Stimulated activated memory B cell treated with anti-CD40 and anti-IgM and Interleukin-4, amounts not matched to agents 10 μg/mL and 1 μg/mL and 100 μg/mL, for 72 hours (primary cell): ENCODE measurements at regions not wholly inside any gene's neighbourhood (a gene's known extent, or its start where the extent isn't known, plus 50 kb on each side); places are given as distances from the start of the nearest gene placed in this dataset.
A peak's percentile ranks its signal among the peaks of the same experiment; 100 is the strongest.

ENCODE experiments used
- ATAC-seq: fragments of 150-1000 bp; cut with Tn5 transposase; 2 replicates; pipeline ENCODE4 v1.10.0; 2021
- H3K27ac Mint-ChIP-seq: one replicate; pipeline ENCODE4 v1.8.0; 2022; ENCODE audit warnings: mild to moderate bottlenecking, mixed read lengths
- H3K27me3 Mint-ChIP-seq: one replicate; pipeline ENCODE4 v1.8.0; 2022; ENCODE audit warnings: mixed read lengths
- H3K36me3 Mint-ChIP-seq: one replicate; pipeline ENCODE4 v1.8.0; 2022; ENCODE audit warnings: mixed read lengths
- H3K4me1 Mint-ChIP-seq: one replicate; pipeline ENCODE4 v1.8.0; 2022; ENCODE audit warnings: mixed read lengths
- H3K4me3 Mint-ChIP-seq: one replicate; pipeline ENCODE4 v1.8.0; 2022; ENCODE audit warnings: mild to moderate bottlenecking, moderate library complexity, mixed read lengths
- H3K9me3 Mint-ChIP-seq: one replicate; pipeline ENCODE4 v1.8.0; 2022; ENCODE audit warnings: mixed read lengths

DNA sequence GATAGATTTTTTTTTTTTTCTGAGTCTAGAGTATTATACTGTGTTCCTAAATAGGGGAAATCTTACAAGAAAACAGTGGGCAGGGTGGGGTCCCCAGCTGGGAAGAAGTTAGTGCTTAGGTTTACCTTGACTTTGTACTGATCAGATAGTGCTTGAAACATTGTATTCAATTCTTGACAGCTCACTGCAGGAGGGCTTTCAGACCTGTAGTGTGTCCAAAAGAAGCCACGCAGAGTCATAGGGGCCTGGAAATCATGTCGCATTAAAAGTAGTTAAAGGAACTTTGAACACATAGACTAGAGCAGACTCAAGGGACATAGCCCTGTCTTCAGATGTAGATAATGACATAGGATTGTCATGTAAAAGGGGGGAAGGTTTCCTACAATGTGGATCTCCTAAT, 215.4 kb upstream of the NR4A3 start:
- peak overlapping the region; percentile 84 for H3K27ac Mint-ChIP-seq
- H3K4me1 Mint-ChIP-seq: peaks cover 44% of the 10 kb centered on the region
- H3K27me3 Mint-ChIP-seq: peaks cover 7% of the 10 kb centered on the region
- peaks cover 5% of the 10 kb centered on the region for H3K9me3 Mint-ChIP-seq
- ATAC-seq: no peak
- H3K4me3 Mint-ChIP-seq: no peak overlapping the region
- peaks cover 19% of the 10 kb centered on the region for H3K36me3 Mint-ChIP-seq

- Mint-ChIP-seq H3K4me3 (no peak overlapping the region), H3K9me3 (peaks cover 5% of the 10 kb centered on the region), H3K27ac (peak overlapping the region; percentile 84), H3K4me1 (peaks cover 42% of the 10 kb centered on the region), H3K36me3 (peaks cover 20% of the 10 kb centered on the region), H3K27me3 (peaks cover 10% of the 10 kb centered on the region)
- ATAC-seq: no peak
These were observed 214.7 kb upstream of the NR4A3 start for GRCh38 chr9:99606957-99607356.

- Mint-ChIP-seq H3K4me3 (peak overlapping the region; percentile 40), H3K27me3 (peaks cover 10% of the 10 kb centered on the region), H3K9me3 (peaks cover 2% of the 10 kb centered on the region), H3K27ac (peak overlapping the region; percentile 84), H3K4me1 (peaks cover 32% of the 10 kb centered on the region), H3K36me3 (peaks cover 14% of the 10 kb centered on the region)
- peak; percentile 62 for ATAC-seq
These were observed 213.7 kb upstream of the NR4A3 start for GRCh38 chr9:99607842-99608448.

DNA sequence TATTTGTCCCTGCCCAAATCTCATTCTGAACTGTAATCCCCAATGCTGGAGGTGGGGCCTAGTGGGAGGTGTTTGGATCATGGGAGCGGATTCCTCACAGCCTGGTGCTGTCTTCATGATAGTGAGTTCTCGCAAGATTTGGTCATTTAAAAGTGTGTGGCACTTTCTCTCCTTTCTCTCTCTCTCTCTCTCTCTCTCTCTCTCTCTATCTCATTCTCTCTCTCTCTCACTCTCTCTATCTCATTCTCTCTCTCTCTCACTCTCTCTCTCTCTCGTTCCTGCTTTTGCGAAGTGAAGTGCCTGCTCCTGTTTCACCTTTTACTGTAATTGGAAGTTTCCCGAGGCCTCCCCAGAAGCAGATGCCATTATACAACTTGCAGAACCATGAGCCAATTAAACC, 207.3 kb upstream of the NR4A3 start:
- H3K9me3 Mint-ChIP-seq: peaks cover 7% of the 10 kb centered on the region
- ATAC-seq: no peak
- no peak overlapping the region for H3K27ac Mint-ChIP-seq
- H3K27me3 Mint-ChIP-seq: peaks cover 10% of the 10 kb centered on the region
- peaks cover 13% of the 10 kb centered on the region for H3K36me3 Mint-ChIP-seq
- no peak overlapping the region for H3K4me3 Mint-ChIP-seq
- H3K4me1 Mint-ChIP-seq: no peaks in the 10 kb centered on the region

DNA sequence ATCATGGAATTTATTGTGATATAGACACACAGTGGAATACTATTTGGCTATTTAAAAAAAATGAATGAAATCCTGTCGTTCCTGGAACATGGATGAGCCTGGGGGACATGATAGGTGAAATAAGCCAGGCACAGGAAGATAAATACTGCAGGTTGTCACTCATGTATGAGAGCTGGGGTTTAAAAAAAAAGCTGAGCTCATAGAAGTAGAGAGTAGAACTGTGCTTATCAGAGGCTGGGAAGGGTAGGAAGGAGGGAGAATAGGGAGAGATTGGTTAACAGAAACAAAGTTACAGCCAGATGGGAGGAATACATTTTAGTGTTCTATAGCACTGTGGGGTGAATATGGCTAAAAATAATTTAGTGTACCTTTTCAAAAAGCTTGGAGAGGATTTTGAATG, 200.6 kb upstream of the NR4A3 start:
- peak overlapping the region; percentile 91 for H3K27ac Mint-ChIP-seq
- H3K9me3 Mint-ChIP-seq: peaks cover 8% of the 10 kb centered on the region
- no peak for ATAC-seq
- peaks cover 33% of the 10 kb centered on the region for H3K4me1 Mint-ChIP-seq
- H3K27me3 Mint-ChIP-seq: no peaks in the 10 kb centered on the region
- H3K4me3 Mint-ChIP-seq: no peak overlapping the region
- H3K36me3 Mint-ChIP-seq: peaks cover 9% of the 10 kb centered on the region

GRCh38 chr9:99622679-99623078, 199.0 kb upstream of the NR4A3 start:
- peaks cover 14% of the 10 kb centered on the region for H3K36me3 Mint-ChIP-seq
- no peak overlapping the region for H3K4me3 Mint-ChIP-seq
- peak overlapping the region; percentile 91 for H3K27ac Mint-ChIP-seq
- no peak for ATAC-seq
- H3K9me3 Mint-ChIP-seq: peaks cover 9% of the 10 kb centered on the region
- H3K4me1 Mint-ChIP-seq: peaks cover 47% of the 10 kb centered on the region
- H3K27me3 Mint-ChIP-seq: no peaks in the 10 kb centered on the region

- Mint-ChIP-seq H3K4me1 (peaks cover 59% of the 10 kb centered on the region), H3K4me3 (no peak overlapping the region), H3K9me3 (peaks cover 6% of the 10 kb centered on the region), H3K27me3 (no peaks in the 10 kb centered on the region), H3K27ac (peak overlapping the region; percentile 96), H3K36me3 (peaks cover 14% of the 10 kb centered on the region)
- ATAC-seq: peak; percentile 88
These were observed 197.8 kb upstream of the NR4A3 start for GRCh38 chr9:99623780-99624364.

DNA sequence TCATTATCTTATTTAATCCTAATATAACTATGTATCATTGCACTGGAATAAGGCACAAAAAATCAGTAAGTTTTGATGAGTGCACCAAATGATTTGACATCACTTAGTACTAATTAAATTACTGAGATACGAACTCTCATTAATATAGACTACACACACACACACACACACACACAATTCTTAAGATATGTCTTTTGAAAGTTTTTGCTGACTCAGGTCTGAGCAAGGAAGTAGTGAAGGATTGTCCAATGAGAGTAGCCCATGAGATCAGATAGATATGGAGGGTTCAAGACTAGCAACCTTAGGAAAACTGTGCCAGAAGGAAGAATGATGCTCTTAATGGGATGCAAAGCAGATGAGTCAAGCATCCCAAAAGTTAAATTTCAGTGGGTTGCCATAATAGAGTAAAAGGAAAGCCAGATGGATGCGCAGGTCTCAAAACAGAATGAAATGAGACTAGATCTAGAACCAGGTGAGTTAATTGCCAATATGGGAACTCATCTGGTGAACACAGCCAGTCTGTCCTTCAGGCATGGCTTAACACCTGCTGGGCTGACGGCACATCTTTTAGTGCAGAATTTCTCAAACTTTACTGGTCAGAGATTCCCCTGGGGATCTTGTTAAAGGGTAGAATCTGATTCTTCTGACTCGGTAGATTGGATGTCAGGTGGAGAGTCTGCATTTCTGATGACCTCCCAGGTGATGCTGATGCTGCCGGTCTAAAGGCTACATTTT, 197.0 kb upstream of the NR4A3 start:
- no peak overlapping the region for H3K4me3 Mint-ChIP-seq
- H3K27me3 Mint-ChIP-seq: no peaks in the 10 kb centered on the region
- H3K9me3 Mint-ChIP-seq: peaks cover 6% of the 10 kb centered on the region
- ATAC-seq: peak; percentile 61
- H3K36me3 Mint-ChIP-seq: peaks cover 13% of the 10 kb centered on the region
- peak overlapping the region; percentile 96 for H3K27ac Mint-ChIP-seq
- peaks cover 66% of the 10 kb centered on the region for H3K4me1 Mint-ChIP-seq

GRCh38 chr9:99626426-99626825, 195.3 kb upstream of the NR4A3 start:
- no peaks in the 10 kb centered on the region for H3K27me3 Mint-ChIP-seq
- H3K4me3 Mint-ChIP-seq: no peak overlapping the region
- peaks cover 9% of the 10 kb centered on the region for H3K36me3 Mint-ChIP-seq
- peaks cover 61% of the 10 kb centered on the region for H3K4me1 Mint-ChIP-seq
- peak overlapping the region; percentile 96 for H3K27ac Mint-ChIP-seq
- H3K9me3 Mint-ChIP-seq: peaks cover 3% of the 10 kb centered on the region
- no peak for ATAC-seq

DNA sequence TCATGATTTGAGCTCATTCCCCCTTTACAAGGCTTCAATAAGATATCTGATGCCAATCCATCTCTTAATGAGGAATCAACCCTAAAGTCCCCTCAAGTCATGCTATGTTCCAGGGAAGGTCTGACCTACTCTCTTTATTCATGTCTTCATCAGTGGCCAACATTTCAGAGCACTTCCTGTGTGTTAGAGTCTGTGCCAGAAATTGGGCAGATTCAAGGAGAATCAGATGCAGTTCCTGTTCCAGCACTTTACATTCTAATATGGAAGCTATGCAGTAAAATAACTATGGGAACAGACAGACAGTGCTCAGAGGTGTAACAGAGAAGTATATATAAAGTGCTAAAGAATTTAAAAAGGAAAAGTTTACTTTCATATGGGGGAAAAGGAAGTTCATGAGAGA, 193.4 kb upstream of the NR4A3 start:
- Mint-ChIP-seq H3K36me3 (peaks cover 11% of the 10 kb centered on the region), H3K27me3 (no peaks in the 10 kb centered on the region), H3K27ac (peak overlapping the region; percentile 96), H3K4me1 (peaks cover 64% of the 10 kb centered on the region), H3K9me3 (peaks cover 3% of the 10 kb centered on the region), H3K4me3 (no peak overlapping the region)
- no peak for ATAC-seq

DNA sequence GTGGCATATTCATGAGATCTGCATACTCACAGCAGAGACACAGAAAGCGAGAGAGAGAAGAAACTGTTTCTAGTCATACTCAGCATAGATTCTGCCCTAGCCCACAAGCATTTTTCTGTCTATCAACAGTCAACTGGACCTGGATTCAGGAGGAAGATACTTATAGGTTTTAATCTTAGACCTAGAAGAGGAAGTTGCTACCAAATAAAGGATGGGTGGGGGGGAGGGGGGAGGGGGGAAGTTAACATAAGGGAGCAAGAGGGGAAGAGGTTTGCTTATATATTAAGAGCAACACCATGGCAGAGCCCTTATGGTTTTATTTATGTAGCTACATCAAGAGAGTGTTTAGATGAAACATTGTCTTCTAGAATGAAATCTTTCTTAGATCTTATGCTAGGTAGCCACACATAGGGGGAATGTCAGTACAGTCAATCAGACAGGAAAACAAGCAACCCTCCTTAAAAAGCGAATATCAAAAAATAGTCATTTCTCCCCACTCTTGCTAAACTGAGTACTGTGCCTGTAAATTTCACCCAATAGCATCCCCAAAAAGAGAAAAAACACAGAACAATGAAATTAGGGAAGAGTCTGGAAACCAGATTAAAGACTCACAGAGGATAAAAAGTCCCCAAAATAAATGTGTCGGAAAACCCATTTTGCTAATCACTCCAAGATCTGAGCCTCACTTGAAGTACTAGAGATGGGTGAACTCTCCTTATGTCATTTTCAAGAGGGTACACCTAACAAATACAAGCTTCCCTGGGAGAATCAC, 192.7 kb upstream of the NR4A3 start:
- peaks cover 11% of the 10 kb centered on the region for H3K36me3 Mint-ChIP-seq
- no peaks in the 10 kb centered on the region for H3K27me3 Mint-ChIP-seq
- H3K9me3 Mint-ChIP-seq: peaks cover 3% of the 10 kb centered on the region
- peaks cover 67% of the 10 kb centered on the region for H3K4me1 Mint-ChIP-seq
- peak overlapping the region; percentile 96 for H3K27ac Mint-ChIP-seq
- no peak for ATAC-seq
- no peak overlapping the region for H3K4me3 Mint-ChIP-seq

GRCh38 chr9:99632349-99633038, 189.2 kb upstream of the NR4A3 start:
- Mint-ChIP-seq H3K9me3 (no peaks in the 10 kb centered on the region), H3K4me1 (peaks cover 46% of the 10 kb centered on the region), H3K4me3 (no peak overlapping the region), H3K27me3 (no peaks in the 10 kb centered on the region), H3K36me3 (peaks cover 6% of the 10 kb centered on the region), H3K27ac (peak overlapping the region; percentile 96)
- no peak for ATAC-seq

- H3K9me3 Mint-ChIP-seq: no peaks in the 10 kb centered on the region
- H3K27me3 Mint-ChIP-seq: no peaks in the 10 kb centered on the region
- H3K4me3 Mint-ChIP-seq: peak overlapping the region; percentile 65
- ATAC-seq: no peak
- H3K27ac Mint-ChIP-seq: peak overlapping the region; percentile 96
- peaks cover 6% of the 10 kb centered on the region for H3K36me3 Mint-ChIP-seq
- peaks cover 40% of the 10 kb centered on the region for H3K4me1 Mint-ChIP-seq
These were observed 188.4 kb upstream of the NR4A3 start for GRCh38 chr9:99633265-99633664.

DNA sequence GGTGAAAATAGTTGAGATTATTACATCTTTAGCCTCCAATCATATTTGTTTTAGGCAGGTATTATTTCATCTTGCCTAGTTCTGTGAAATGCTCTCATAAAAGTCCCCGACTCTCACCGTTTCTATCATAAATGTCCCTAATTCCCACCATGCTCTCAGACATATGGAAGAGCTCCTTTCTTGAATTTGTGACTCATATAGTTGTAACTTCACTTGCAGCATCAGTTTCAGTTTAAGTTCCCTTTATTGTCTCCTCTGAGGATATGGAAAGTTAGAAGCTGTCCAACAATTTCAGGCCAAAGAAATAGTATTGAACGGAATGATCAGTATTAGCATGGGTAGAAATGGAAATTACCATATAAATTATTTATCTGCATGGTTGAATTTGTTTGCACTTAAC, 187.5 kb upstream of the NR4A3 start:
- no peaks in the 10 kb centered on the region for H3K9me3 Mint-ChIP-seq

DNA sequence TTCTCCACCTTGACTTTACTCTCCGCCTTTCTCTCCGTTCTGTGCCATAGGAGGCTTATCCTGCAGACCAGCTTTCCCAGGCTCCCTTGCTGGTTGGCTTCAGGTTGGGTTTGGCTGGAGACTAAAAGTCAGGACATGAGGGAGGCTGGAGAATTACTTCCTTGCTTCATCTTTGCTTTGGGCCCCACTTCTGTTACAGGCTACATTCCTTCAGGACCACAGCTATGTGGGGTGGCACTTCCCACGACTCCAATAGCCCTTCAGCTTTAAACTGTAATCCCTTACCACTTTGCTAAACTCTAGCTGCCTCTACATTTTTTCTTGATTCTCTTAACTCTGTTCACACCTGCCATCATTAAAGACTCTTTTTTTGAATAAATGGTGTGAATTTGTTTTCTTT, 186.7 kb upstream of the NR4A3 start:
- peak overlapping the region; percentile 96 for H3K27ac Mint-ChIP-seq
- no peak for ATAC-seq
- peaks cover 6% of the 10 kb centered on the region for H3K36me3 Mint-ChIP-seq
- peaks cover 27% of the 10 kb centered on the region for H3K4me1 Mint-ChIP-seq
- no peaks in the 10 kb centered on the region for H3K27me3 Mint-ChIP-seq
- H3K4me3 Mint-ChIP-seq: no peak overlapping the region
- no peaks in the 10 kb centered on the region for H3K9me3 Mint-ChIP-seq

More for the DNA sequence above, 187.5 kb upstream of the NR4A3 start:
- Mint-ChIP-seq H3K27me3 (no peaks in the 10 kb centered on the region), H3K4me1 (peaks cover 31% of the 10 kb centered on the region), H3K4me3 (peak overlapping the region; percentile 4), H3K36me3 (peaks cover 6% of the 10 kb centered on the region), H3K27ac (peak overlapping the region; percentile 96)
- peak; percentile 57 for ATAC-seq
